LHCN-M2 (cell line): ENCODE measurements at regions not wholly inside any gene's neighbourhood (a gene's known extent, or its start where the extent isn't known, plus 50 kb on each side); places are given as distances from the start of the nearest gene placed in this dataset.
A peak's percentile ranks its signal among the peaks of the same experiment; 100 is the strongest.

Source experiments
- DNase-seq: peaks from one replicate; pipeline ENCODE4 v3.0.0-alpha.2; 2012; ENCODE audit warnings: low read depth

- no peak for DNase-seq
Measured at GRCh38 chr5:64110222-64110621, 55.4 kb upstream of the RNF180 start.

GRCh38 chr5:64108674-64109073 is 57.0 kb upstream of the RNF180 start:
- DNase-seq = no peak

DNA sequence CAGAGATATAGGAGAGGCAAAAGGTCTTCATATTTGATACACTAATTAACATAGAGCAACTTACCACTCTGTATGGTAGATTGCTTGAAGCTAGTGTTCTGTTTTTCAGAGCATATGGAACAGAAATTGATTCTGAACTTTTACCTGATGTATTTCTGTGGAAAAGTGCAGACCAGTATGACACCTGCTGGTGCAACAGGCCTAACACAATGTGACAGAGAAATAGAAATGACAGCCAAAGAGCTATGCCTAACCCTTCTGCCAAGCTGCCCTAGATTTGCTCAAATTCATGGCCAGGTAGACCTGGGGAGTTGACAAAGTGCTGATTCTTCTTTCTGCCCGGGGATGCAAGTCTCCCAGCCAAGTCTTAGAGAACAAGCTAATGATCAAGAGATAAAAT is 65.4 kb upstream of the RNF180 start:
- DNase-seq = no peak

- DNase-seq = no peak
Measured at GRCh38 chr5:64096771-64097170, 68.9 kb upstream of the RNF180 start.

- DNase-seq = peak; percentile 14
Measured at GRCh38 chr5:64077589-64077988, 88.1 kb upstream of the RNF180 start.

DNA sequence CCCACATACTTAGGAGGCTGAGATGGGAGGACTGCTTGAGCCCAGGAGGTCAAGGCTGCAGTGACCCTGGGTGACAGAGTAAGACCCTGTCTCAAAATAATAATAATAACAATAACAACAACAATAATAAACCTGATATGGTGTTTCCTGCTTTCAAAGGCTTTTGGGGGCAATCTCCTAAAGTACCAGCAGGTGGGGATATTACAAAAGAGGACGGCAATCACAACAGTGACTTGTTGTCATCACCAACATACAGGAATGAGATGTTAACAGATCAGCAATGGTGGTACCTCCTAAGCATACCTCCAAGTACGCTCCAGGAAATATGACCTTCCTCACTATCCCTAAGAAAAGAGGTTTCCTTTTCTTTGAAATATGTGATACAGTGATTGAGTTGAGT is 91.1 kb upstream of the RNF180 start:
- peak; percentile 39 for DNase-seq

DNA sequence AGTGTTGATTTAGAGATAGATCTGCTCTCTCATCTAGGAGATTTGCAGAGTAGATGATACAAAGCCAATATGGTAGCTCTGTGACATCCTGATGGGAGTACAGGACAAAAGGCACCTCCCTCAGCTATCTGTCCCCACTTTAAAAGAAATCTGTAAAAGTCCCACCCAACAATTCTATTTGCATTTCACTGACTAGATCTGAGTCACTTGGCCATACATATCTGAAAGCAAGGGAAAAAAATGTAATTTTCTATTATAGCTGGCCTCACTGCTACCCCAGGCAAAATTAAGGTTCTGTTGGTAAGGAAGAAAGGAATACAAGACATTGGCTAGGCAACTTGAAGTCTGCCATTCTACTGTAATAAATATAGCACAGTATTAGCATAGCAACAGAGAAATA is 96.2 kb upstream of the RNF180 start:
- no peak for DNase-seq

DNA sequence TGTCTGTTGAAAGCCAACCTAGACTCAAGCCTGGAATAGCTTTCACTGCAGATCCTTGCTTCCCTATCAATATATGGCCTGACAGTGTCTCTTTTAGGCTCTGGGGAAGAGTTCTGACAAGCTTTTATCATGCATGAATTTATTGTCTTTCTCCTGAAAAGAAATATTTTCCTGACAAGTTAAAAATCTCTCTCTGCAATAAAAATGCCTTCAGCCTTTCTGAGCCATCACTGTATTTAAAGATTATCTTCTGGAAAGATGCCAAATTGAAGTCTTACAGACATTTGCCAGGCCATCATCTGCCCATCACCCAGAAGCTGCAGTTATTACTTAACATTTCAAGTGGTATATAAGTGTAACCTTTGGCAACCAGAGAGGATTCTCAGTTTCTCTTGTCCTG is 88.1 kb upstream of the HTR1A start:
- no peak for DNase-seq

GRCh38 chr5:64040490-64040889 is 78.2 kb upstream of the HTR1A start:
- no peak for DNase-seq

GRCh38 chr5:64026493-64026892 is 64.2 kb upstream of the HTR1A start:
- no peak for DNase-seq

- DNase-seq = no peak
Measured at GRCh38 chr5:64019746-64020145, 57.5 kb upstream of the HTR1A start.

DNA sequence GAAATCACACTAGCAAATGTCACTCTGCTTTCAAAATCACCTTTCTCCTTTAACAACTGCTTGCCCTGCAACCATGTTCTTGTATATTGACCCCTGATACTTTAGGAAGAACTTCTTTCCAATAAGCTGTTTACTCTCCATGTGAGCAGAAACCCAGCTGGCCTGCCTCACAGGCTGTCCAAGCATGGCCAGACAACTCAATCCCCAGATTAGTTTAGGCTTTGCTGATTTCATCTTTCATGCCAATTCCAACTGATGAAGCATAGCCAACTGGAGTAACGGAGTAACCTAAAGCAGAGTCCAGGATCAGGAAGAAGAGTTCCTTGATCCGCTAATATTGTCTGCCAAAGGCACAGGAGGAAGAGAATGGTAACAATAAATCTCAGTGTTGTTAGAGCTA is 56.7 kb upstream of the HTR1A start:
- no peak for DNase-seq

DNA sequence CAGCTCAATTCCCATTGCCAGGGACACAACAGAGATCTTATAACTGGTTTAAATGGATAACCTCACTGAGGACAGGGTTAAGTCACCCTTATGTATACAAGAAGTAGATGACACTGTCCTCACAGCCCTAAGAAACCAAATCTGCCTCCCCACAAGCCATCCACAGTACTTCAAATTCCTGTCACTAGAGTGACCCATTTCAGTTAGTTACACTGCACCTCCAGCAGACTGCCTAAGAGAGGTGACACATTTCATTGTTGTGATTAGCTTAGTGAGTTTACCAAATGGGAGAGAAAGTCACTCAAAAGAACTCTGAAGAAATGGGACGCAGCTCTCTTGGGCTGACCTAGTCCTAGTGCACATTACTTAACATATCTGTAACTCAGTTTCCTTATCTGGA is 53.6 kb upstream of the HTR1A start:
- no peak for DNase-seq
